ENCODE measurements at regions not wholly inside any gene's neighbourhood (a gene's known extent, or its start where the extent isn't known, plus 50 kb on each side); places are given as distances from the start of the nearest gene placed in this dataset.
"Not testable (repeated sequence)": the region's sequence is repeated elsewhere in the genome, so short reads cannot be mapped to it uniquely, and the experiment has no call there.

DNA sequence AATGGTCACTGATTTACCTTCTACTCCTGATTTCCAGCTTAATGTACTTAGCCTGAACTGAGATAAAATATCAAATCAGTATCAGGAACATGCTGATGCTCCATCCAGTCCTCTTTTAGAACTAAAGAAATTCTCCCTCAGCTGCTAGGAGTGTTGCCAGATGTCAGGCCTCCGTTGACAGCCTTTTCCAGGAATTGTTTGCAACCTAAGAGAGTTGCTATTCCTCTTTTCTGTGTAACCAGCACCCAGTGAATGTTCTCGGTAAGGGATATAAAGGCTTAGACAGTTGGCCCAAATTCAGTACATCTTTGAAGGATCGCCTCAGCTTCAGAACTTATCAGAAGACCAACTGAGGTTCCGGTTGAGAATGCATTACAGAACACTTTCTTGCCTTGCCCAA, 559.0 kb downstream of the PCDH17 start:
- DNase-seq (ENCODE audit: low spot score): no peak

GRCh38 chr13:58191754-58192153, 560.2 kb downstream of the PCDH17 start:
- DNase-seq (ENCODE audit: low spot score): no peak

DNA sequence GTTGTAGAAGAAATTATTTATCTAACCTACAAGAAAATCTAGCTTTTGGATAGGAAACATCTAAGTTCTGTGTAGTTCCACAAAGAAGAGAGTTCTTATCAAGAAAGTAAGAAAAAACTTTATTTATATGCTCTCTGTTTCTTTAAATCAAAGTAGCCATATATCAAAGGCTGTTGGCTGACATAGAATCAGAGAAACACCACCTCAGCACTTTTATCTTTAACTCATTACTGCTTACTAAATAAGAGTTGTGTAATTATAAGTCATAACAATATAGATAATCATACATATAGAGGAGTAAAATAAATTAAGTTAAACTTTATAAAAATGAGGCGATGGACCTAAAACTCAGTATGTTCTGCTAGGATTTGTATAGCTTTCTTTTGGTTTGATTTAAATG, 570.6 kb downstream of the PCDH17 start:
- no peak for DNase-seq (ENCODE audit: low spot score)

- DNase-seq (ENCODE audit: low spot score): no peak
Observed at GRCh38 chr13:58207501-58207900, 576.0 kb downstream of the PCDH17 start.

- no peak for DNase-seq (ENCODE audit: low spot score)
Observed at GRCh38 chr13:58235454-58235853, 603.9 kb downstream of the PCDH17 start.

GRCh38 chr13:58238972-58239773, 607.6 kb downstream of the PCDH17 start:
- no peak for DNase-seq (ENCODE audit: low spot score)

- DNase-seq (ENCODE audit: low spot score): no peak
Observed at GRCh38 chr13:58239774-58240268, 608.3 kb downstream of the PCDH17 start.

GRCh38 chr13:58247080-58247479, 615.5 kb downstream of the PCDH17 start:
- no peak for DNase-seq (ENCODE audit: low spot score)

GRCh38 chr13:58254943-58255342, 623.4 kb downstream of the PCDH17 start:
- DNase-seq (ENCODE audit: low spot score): no peak

DNA sequence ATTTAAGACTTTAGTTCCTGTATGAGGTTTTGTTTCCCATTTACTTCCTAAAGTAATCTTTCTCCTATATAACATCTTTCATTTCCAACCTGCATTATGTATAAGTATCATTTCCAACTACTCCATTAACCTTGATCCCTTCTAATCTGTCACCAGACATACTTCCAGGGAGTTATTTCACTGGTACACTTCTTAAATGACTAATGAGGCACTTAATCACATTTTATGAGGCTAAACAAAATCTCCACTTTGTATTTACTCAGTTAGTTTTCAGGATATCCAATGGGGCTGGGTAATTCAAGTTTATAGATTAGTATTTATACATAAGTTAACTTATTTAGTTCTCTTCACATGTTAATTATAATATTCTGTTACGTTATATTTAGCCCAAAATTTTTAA, 634.7 kb downstream of the PCDH17 start:
- no peak for DNase-seq (ENCODE audit: low spot score)

DNA sequence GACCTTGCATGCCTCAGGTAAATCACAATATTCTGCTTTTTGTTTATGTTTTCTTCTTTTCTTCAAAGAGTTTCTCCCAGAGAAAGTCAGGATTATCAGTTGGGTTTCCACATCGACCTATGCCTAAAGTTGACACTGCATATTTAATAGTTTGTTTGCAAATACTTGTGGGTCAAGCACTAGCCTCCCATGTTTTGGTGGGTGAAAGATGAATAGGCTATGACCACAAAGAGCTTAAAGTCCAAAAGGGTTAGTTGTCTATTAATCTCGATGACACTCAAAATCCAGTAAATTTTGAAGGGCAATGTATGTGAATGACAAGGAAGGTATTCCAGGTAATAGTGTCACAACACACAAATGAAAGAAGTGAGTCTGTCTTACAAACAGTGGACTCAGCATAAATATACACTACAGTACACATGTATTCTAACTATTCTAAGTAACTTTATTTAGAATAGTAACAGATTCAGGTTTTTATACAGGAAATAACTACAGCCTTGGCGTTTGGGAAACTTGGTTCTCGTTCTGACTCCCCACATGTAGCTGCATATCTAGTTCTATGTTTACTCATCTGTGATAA, 667.1 kb downstream of the PCDH17 start:
- DNase-seq (ENCODE audit: low spot score): no peak

GRCh38 chr13:58300224-58300623, 668.7 kb downstream of the PCDH17 start:
- no peak for DNase-seq (ENCODE audit: low spot score)

DNA sequence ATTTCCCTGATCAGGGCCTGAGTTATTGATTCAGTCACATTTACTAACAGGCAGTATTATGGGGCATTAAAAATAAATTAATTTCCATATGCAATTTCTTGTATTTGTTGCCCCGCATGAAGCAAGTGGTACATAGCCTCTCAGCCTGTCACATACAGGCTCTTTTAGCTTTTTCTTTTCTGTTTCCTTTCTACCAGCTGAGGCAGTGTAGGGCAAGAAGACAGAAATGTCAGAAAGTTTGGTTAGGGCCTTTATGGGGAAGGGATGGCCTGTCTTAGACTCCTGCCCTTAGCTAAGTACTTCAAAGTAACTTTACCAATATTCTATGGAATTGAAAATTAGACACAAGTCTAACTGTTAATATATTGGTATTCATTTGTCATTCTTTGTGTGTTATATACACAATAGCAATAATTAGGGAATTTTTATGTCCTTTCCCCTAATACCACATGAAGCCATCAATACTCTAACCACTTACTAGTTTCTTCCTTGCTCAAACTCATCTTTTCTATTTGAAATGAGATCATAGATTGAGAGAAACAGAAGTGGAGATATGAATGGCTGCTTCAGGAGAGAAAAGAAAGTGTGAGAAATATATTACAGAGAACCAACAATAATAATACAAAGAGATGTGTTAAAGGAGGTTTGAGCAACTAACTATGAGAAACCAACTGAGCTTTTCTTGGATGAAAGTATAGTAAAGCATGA, 669.6 kb downstream of the PCDH17 start:
- DNase-seq (ENCODE audit: low spot score): no peak

- DNase-seq (ENCODE audit: low spot score): no peak
Observed at GRCh38 chr13:58302349-58302748, 670.8 kb downstream of the PCDH17 start.

- DNase-seq (ENCODE audit: low spot score): no peak
Observed at GRCh38 chr13:58306062-58306461, 674.5 kb downstream of the PCDH17 start.

- DNase-seq (ENCODE audit: low spot score): no peak
Observed at GRCh38 chr13:58313219-58313618, 681.7 kb downstream of the PCDH17 start.

- no peak for DNase-seq (ENCODE audit: low spot score)
Observed at GRCh38 chr13:58318495-58319167, 687.1 kb downstream of the PCDH17 start.

DNA sequence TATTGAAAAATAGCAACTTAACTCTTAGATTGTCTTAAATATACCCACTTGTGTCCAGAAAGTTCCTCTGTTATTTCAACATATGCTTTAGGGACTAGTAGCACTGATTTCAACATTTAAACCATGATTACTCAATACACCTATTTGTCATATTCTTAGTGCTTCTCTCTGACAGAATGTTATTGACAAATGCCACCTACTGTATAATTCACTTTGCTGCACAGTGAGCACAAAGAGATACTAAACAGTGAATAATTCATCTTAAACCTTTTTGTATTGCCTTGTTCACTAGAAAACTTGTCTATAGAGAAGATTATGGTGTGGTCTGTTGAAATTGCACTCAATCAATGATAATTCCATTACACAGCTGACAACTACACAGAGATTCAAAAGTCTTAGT, 692.6 kb downstream of the PCDH17 start:
- DNase-seq (ENCODE audit: low spot score): no peak

DNA sequence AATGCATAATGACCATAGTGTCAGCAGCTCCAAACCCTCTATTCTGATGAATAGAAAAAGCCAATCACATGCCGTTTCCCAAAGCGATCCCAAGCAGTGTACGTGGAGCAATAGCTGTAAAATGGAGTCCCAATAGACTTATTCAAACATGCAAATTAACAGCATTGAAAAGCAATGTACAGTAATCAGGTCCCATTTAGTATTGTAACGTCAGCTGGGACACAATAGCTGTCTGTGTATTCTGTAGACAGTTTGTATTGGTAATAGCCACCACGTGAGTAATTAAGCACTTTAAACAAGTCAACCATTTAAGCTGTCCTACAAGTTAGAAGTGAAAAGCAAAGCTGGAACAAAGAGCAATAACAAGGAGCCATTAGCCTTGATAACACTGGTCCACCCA, 698.2 kb downstream of the PCDH17 start:
- DNase-seq (ENCODE audit: low spot score): no peak

GRCh38 chr13:58340895-58341294, 709.4 kb downstream of the PCDH17 start:
- DNase-seq (ENCODE audit: low spot score): no peak

- no peak for DNase-seq (ENCODE audit: low spot score)
Observed at GRCh38 chr13:58341318-58341717, 709.8 kb downstream of the PCDH17 start.

DNA sequence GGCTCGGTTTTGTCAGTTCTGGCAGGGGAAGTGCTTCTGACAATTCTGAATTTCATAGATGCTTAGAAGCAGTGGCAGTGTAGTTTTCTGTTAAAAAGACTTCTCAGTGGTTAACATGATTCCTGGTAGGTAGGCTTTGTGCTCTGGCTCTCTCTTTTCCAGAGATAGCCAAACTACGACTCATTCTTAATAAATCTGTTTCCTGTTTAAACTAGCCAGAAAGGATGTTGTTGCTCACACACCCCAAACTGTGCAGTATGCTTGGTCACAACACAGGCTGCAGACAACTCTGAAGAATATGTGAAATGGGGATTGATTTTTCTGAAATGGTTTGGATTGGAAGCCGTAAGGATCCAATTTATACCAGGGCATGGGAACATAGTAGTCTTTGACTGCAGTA, 711.5 kb downstream of the PCDH17 start:
- no peak for DNase-seq (ENCODE audit: low spot score)

DNA sequence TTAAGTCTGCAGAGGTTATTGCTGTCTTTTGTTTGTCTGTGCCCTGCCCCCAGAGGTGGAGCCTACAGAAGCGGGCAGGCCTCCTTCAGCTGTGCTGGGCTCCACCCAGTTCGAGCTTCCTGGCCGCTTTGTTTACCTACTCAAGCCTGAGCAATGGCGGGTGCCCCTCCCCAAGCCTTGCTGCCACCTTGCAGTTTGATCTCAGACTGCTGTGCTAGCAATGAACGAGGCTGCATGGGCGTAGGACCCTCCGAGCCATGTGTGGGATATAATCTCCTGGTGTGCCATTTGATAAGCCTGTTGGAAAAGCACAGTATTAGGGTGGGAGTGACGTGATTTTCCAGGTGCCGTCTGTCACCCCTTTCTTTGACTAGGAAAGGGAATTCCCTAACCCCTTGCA, 720.6 kb downstream of the PCDH17 start:
- not testable (repeated sequence) for DNase-seq (ENCODE audit: low spot score)

Data from CD4-positive, alpha-beta T cell treated with Interleukin-15 for 4 hours (primary cell).